CD14-positive monocyte (primary cell): ENCODE measurements at regions not wholly inside any gene's neighbourhood (a gene's known extent, or its start where the extent isn't known, plus 50 kb on each side); places are given as distances from the start of the nearest gene placed in this dataset.

Source experiments
- DNase-seq, 3 donors: peaks; one replicate each; pipeline ENCODE4 v3.0.0-alpha.2; 2011 to 2022
- H2AFZ ChIP-seq: 2 replicates; pipeline ENCODE4 v1.6.0; 2012; ENCODE audit warnings: mild to moderate bottlenecking, low read depth, low read length, inconsistent platforms; ENCODE audit not compliant: insufficient read depth, poor library complexity, severe bottlenecking
- H3K27ac ChIP-seq, 2 donors: 1 replicate in 1 of 2; 2 replicates in 1 of 2; pipeline ENCODE4 v1.5.1; 2012 to 2013; ENCODE audit warnings: low read length in 2 of 2, control low read depth in 1 of 2, inconsistent platforms in 1 of 2, low read depth in 1 of 2, mild to moderate bottlenecking in 1 of 2
- H3K27me3 ChIP-seq, 2 donors: one replicate each; pipeline versions ENCODE4 v1.6.0 to v1.6.1; 2011 to 2013; ENCODE audit warnings: low read length in 2 of 2; ENCODE audit not compliant: control insufficient read depth in 2 of 2, insufficient read depth in 2 of 2
- H3K36me3 ChIP-seq, 2 donors: replicated peaks in 1 of 2; 1 replicate in 1 of 2; 2 replicates in 1 of 2; pipeline versions ENCODE4 v1.5.1 to v1.6.1; 2012 to 2013; ENCODE audit warnings: low read length in 2 of 2, control low read depth in 1 of 2, inconsistent platforms in 1 of 2, mild to moderate bottlenecking in 1 of 2; ENCODE audit not compliant: insufficient read depth in 2 of 2, control insufficient read depth in 1 of 2
- H3K4me1 ChIP-seq, 2 donors: 1 replicate in 1 of 2; 2 replicates in 1 of 2; pipeline versions ENCODE4 v1.5.1 to v1.6.1; 2012 to 2013; ENCODE audit warnings: low read length in 2 of 2, control low read depth in 1 of 2, inconsistent platforms in 1 of 2, mild to moderate bottlenecking in 1 of 2, moderate library complexity in 1 of 2; ENCODE audit not compliant: insufficient read depth in 2 of 2, control insufficient read depth in 1 of 2
- H3K4me2 ChIP-seq: replicated peaks from 2 replicates; pipeline ENCODE3; 2012; ENCODE audit warnings: low read length, moderate library complexity, mild to moderate bottlenecking; ENCODE audit not compliant: poor library complexity, severe bottlenecking; ENCODE audit errors: extremely low read depth
- H3K4me3 ChIP-seq, 3 experiments: fragments of 200-600 bp in 1 of 3; sonication (generic) in 1 of 3; replicated peaks in 1 of 3; 1 replicate in 2 of 3; 2 replicates in 1 of 3; pipeline ENCODE4 v1.5.1; 2011 to 2013; ENCODE audit warnings: low read length in 3 of 3, mild to moderate bottlenecking in 3 of 3, control low read depth in 2 of 3, low read depth in 2 of 3, inconsistent platforms in 1 of 3, moderate library complexity in 1 of 3
- H3K79me2 ChIP-seq: 2 replicates; pipeline ENCODE4 v1.6.0; 2012; ENCODE audit warnings: mild to moderate bottlenecking, control low read depth, inconsistent platforms, low read length, moderate library complexity; ENCODE audit not compliant: insufficient read depth
- H3K9ac ChIP-seq: 2 replicates; pipeline ENCODE4 v1.6.0; 2017; ENCODE audit warnings: low read length, mild to moderate bottlenecking; ENCODE audit not compliant: insufficient read depth, poor library complexity, severe bottlenecking
- H3K9me3 ChIP-seq, 2 donors: replicated peaks in 1 of 2; 1 replicate in 1 of 2; 2 replicates in 1 of 2; pipeline versions ENCODE4 v1.5.1 to v1.6.1; 2012 to 2013; ENCODE audit warnings: low read length in 2 of 2, control low read depth in 1 of 2; ENCODE audit not compliant: control insufficient read depth in 1 of 2, insufficient read depth in 1 of 2
- H4K20me1 ChIP-seq: 2 replicates; pipeline ENCODE4 v1.6.0; 2012; ENCODE audit warnings: mild to moderate bottlenecking, low read length, control low read depth, moderate library complexity; ENCODE audit not compliant: insufficient read depth
- H3K27ac Mint-ChIP-seq, 7 donors: one replicate each; pipeline ENCODE4 v1.8.0; 2020; ENCODE audit warnings: mild to moderate bottlenecking in 7 of 7, mixed read lengths in 7 of 7, moderate library complexity in 6 of 7, inconsistent platforms in 2 of 7
- H3K27me3 Mint-ChIP-seq, 3 donors: one replicate each; pipeline ENCODE4 v1.8.0; 2021 to 2022; ENCODE audit warnings: low read depth in 3 of 3, mild to moderate bottlenecking in 3 of 3, mixed read lengths in 3 of 3, moderate library complexity in 3 of 3, inconsistent platforms in 1 of 3
- H3K36me3 Mint-ChIP-seq, 2 donors: one replicate each; pipeline ENCODE4 v1.8.0; 2020; ENCODE audit warnings: mixed read lengths in 2 of 2, inconsistent platforms in 1 of 2, mild to moderate bottlenecking in 1 of 2
- H3K4me1 Mint-ChIP-seq: one replicate; pipeline ENCODE4 v1.8.0; 2020; ENCODE audit warnings: mild to moderate bottlenecking, mixed read lengths
- H3K4me3 Mint-ChIP-seq, 2 donors: one replicate each; pipeline ENCODE4 v1.8.0; 2020; ENCODE audit warnings: mild to moderate bottlenecking in 2 of 2, mixed read lengths in 2 of 2, moderate library complexity in 1 of 2
- H3K9me3 Mint-ChIP-seq, 7 donors: one replicate each; pipeline ENCODE4 v1.8.0; 2020 to 2022; ENCODE audit warnings: mixed read lengths in 7 of 7, mild to moderate bottlenecking in 6 of 7, moderate library complexity in 6 of 7, inconsistent platforms in 2 of 7
- CTCF ChIP-seq: fragments of 200-600 bp; IDR thresholded peaks from one replicate; pipeline ENCODE4 v1.8.0; 2022; ENCODE audit warnings: antibody characterized with exemption, mild to moderate bottlenecking
- intact Hi-C, 2 donors: fragments of 100-400 bp; cut with micrococcal nuclease; formaldehyde crosslinking; loops; one replicate each; pipeline versions ENCODE4 v1.15.0 to v1.15.1; 2023

- H3K36me3 ChIP-seq, result no peaks in the 10 kb centered on the region
- no peak for TF ChIP-seq CTCF
- Mint-ChIP-seq H3K27me3 (peaks cover 0 to 4% (median 0%) of the 10 kb centered on the region in 3 donors), H3K36me3 (no peaks in the 10 kb centered on the region), H3K4me3 (no peak overlapping the region), H3K27ac (no peak overlapping the region), H3K9me3 (peaks cover 0 to 2% (median 0%) of the 10 kb centered on the region in 7 donors), H3K4me1 (peaks cover 18% of the 10 kb centered on the region)
- H3K4me3 ChIP-seq, result no peak overlapping the region
- no peak overlapping the region for H3K4me2 ChIP-seq
- H3K27me3 ChIP-seq, result no peaks in the 10 kb centered on the region
- H4K20me1 ChIP-seq, result no peaks in the 10 kb centered on the region
- H3K27ac ChIP-seq, result no peak overlapping the region
- H3K4me1 ChIP-seq, result peaks cover 6 to 13% of the 10 kb centered on the region in 2 donors
- no peaks in the 10 kb centered on the region for H3K79me2 ChIP-seq
- H2AFZ ChIP-seq, result no peak overlapping the region
- intact Hi-C loops, result no loop called here
- no peak for DNase-seq
- H3K9ac ChIP-seq, result no peak overlapping the region
- H3K9me3 ChIP-seq, result no peaks in the 10 kb centered on the region
Measured at GRCh38 chr2:181780657-181781056, 100.3 kb upstream of the NEUROD1 start.

DNA sequence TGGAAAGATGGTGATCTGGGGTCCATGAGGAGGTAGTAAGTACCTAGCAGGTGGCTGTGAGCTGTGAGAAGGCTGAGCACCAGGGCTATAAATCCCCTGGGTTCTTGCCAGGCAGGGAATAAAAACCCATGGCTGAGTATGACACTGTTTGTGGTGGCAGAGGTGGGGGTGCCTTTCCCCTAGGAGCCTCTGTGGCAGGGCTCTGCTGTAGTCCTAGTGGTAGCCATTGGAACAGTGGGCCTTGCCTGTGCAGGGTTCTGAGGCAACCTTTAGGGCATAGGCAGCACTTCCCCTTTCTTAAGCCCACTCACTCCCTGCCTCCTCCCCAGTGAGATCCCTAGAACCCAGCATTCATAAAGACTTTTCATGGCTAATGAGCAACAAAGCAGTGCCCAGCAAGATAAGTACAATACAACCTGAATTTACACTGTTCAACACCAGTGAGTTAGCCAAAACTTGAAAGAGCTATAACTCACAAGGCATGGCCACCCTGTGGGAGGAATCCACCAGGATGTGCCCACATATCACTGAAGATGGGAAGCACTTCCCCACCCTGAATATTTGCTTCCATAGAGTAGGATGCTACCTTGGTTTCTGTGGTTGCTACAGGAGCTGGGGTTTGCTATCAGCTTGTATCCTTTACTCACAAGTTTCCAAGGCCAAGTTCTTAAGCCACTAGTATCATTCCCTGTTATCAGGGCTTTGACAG, 100.9 kb upstream of the NEUROD1 start:
- H3K9ac ChIP-seq, result no peak overlapping the region
- Mint-ChIP-seq H3K27me3 (peaks cover 0 to 4% (median 0%) of the 10 kb centered on the region in 3 donors), H3K36me3 (no peaks in the 10 kb centered on the region), H3K27ac (no peak overlapping the region), H3K4me3 (no peak overlapping the region), H3K9me3 (peaks cover 0 to 2% (median 0%) of the 10 kb centered on the region in 7 donors), H3K4me1 (peaks cover 18% of the 10 kb centered on the region)
- H3K4me3 ChIP-seq, result no peak overlapping the region
- no peaks in the 10 kb centered on the region for H3K79me2 ChIP-seq
- intact Hi-C loops, result no loop called here
- H4K20me1 ChIP-seq, result no peaks in the 10 kb centered on the region
- no peak overlapping the region for H3K27ac ChIP-seq
- H2AFZ ChIP-seq, result no peak overlapping the region
- no peaks in the 10 kb centered on the region for H3K27me3 ChIP-seq
- peak; percentile 7 to 38 (median 9) for DNase-seq
- peaks cover 6 to 13% of the 10 kb centered on the region in 2 donors for H3K4me1 ChIP-seq
- H3K36me3 ChIP-seq, result no peaks in the 10 kb centered on the region
- no peaks in the 10 kb centered on the region for H3K9me3 ChIP-seq
- TF ChIP-seq CTCF, result peak; percentile 14
- H3K4me2 ChIP-seq, result no peak overlapping the region
